ENCODE measurements at regions not wholly inside any gene's neighbourhood (a gene's known extent, or its start where the extent isn't known, plus 50 kb on each side); places are given as distances from the start of the nearest gene placed in this dataset.

- Histone ChIP-seq H3K27me3 (ENCODE audit: control insufficient read depth, insufficient read depth, low read length) (no peaks in the 10 kb centered on the region), H3K23ac (ENCODE audit: low read depth, low read length) (no peak overlapping the region), H2AK5ac (ENCODE audit: low read depth, low read length) (no peak overlapping the region), H2BK15ac (ENCODE audit: low read depth, low read length) (no peak overlapping the region), H3K4me3 (ENCODE audit: insufficient read depth, low read depth, low read length) (no peak overlapping the region), H3K79me1 (ENCODE audit: low read depth in 1 of 2, low read length in 2 of 2) (no peaks in the 10 kb centered on the region), H4K91ac (ENCODE audit: insufficient read depth, low read depth, low read length) (no peak overlapping the region), H3K9me3 (ENCODE audit: control insufficient read depth, insufficient read depth, low read length) (no peaks in the 10 kb centered on the region), H3K14ac (replicated peaks; ENCODE audit: low read depth, low read length) (no peak overlapping the region), H2BK20ac (ENCODE audit: low read depth, low read length) (no peak overlapping the region), H3K27ac (ENCODE audit: insufficient read depth, low read length) (peak overlapping the region; percentile 28; the same call in 1 of the 2 replicates), H3K9ac (ENCODE audit: low read depth, low read length) (no peak overlapping the region), H3K36me3 (ENCODE audit: control insufficient read depth, insufficient read depth, low read length) (no peaks in the 10 kb centered on the region), H2BK5ac (ENCODE audit: low read depth, low read length, poor library complexity, severe bottlenecking) (no peak overlapping the region), H2AK9ac (replicated peaks; ENCODE audit: low read depth, low read length, poor library complexity) (no peak overlapping the region), H4K8ac (ENCODE audit: low read depth in 2 of 2, low read length in 2 of 2) (no peak overlapping the region), H4K20me1 (ENCODE audit: insufficient read depth, low read length) (no peaks in the 10 kb centered on the region), H2AFZ (replicated peaks; ENCODE audit: low read length, poor library complexity) (peak overlapping the region; percentile 24), H3K9me1 (ENCODE audit: insufficient read depth, low read length) (no peaks in the 10 kb centered on the region), H4K5ac (ENCODE audit: low read depth, low read length) (no peak overlapping the region; the same call in 1 of the 2 replicates), H3K18ac (ENCODE audit: low read depth, low read length) (peak overlapping the region; percentile 30; the same call in 1 of the 2 replicates), H3K4me1 (ENCODE audit: control insufficient read depth, insufficient read depth, low read length) (no peaks in the 10 kb centered on the region; the same call in 1 of the 2 replicates), H3K4me2 (ENCODE audit: low read depth, low read length) (no peak overlapping the region), H3K56ac (ENCODE audit: extremely low read depth, insufficient read depth, low read length) (no peak overlapping the region), H3K4ac (ENCODE audit: low read depth, low read length) (no peak overlapping the region), H2BK120ac (ENCODE audit: low read depth, low read length) (no peak overlapping the region)
- DNase-seq (peak; percentile 50), ATAC-seq (ENCODE audit: low read depth) (peak; percentile 79)
- no TSS peak for BruUV-seq (replicated peaks)
- TF ChIP-seq POLR2A (IDR thresholded peaks at IDR 0.05; ENCODE audit: low read depth, low read length) (no peak), CEBPB (IDR thresholded peaks at IDR 0.05; ENCODE audit: low read depth, low read length) (no peak), MXI1 (IDR thresholded peaks at IDR 0.05; ENCODE audit: borderline replicate concordance, low read depth, low read length) (no peak), RAD21 (IDR thresholded peaks at IDR 0.05; ENCODE audit: low read length) (no peak)
- TF ChIP-seq, protein P1, sequence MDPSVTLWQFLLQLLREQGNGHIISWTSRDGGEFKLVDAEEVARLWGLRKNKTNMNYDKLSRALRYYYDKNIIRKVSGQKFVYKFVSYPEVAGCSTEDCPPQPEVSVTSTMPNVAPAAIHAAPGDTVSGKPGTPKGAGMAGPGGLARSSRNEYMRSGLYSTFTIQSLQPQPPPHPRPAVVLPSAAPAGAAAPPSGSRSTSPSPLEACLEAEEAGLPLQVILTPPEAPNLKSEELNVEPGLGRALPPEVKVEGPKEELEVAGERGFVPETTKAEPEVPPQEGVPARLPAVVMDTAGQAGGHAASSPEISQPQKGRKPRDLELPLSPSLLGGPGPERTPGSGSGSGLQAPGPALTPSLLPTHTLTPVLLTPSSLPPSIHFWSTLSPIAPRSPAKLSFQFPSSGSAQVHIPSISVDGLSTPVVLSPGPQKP (IDR thresholded peaks at IDR 0.05; ENCODE audit: borderline replicate concordance, low read depth, low read length), result no peak
- POLR2A ChIA-PET (ENCODE audit: unreplicated experiment), result no interaction called here
- dilution Hi-C loops (cut with HindIII; ENCODE audit: low sequenced_read_pairs, unreplicated experiment) (no loop called here), in situ Hi-C loops (cut with MboI; ENCODE audit: low sequenced_read_pairs) (no loop called here), intact Hi-C loops (cut with micrococcal nuclease) (no loop called here)
- no CpG with 5 or more reads among the region's 3 CpGs for WGBS, 2 experiments (ENCODE audit: extremely low coverage in 2 of 2, insufficient read length in 1 of 2)
- CTCF ChIA-PET, result interaction anchor here (0.5 to 1.3 kb wide), 2 partner anchors 359 to 1808 kb away, joined by 3 to 4 read pairs; no protein-coding TSS in a partner anchor
Observed at GRCh38 chr6:22709803-22710202, 140.4 kb downstream of the HDGFL1 start.
